ENCODE measurements at regions not wholly inside any gene's neighbourhood (a gene's known extent, or its start where the extent isn't known, plus 50 kb on each side); places are given as distances from the start of the nearest gene placed in this dataset.

DNA sequence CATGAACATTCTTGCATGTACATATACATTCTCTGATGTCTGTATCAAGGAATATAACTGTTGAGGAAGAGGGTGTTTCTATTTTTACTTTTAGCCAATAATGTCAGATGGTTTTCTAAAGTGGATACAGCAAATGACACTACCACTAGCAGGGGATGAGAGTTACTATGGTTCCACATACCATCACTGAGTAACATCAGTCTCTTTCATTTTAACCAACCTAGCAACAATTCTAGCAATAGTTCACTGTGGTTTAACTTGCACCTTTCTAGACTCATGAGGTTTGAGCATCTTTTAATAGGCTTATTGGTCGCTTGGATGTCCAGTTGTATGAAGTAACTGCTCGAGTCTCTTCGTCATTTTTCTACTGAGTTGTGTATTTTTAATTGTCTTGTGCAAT is 68.5 kb upstream of the ZNF746 start:
- no peak for TF ChIP-seq SIN3A (IDR thresholded peaks at IDR 0.05; ENCODE audit: borderline replicate concordance, insufficient read depth, low read length)
- TF ChIP-seq TAF1 (IDR thresholded peaks at IDR 0.05; ENCODE audit: borderline replicate concordance, insufficient read depth, low read length), result no peak
- TF ChIP-seq, protein P1, sequence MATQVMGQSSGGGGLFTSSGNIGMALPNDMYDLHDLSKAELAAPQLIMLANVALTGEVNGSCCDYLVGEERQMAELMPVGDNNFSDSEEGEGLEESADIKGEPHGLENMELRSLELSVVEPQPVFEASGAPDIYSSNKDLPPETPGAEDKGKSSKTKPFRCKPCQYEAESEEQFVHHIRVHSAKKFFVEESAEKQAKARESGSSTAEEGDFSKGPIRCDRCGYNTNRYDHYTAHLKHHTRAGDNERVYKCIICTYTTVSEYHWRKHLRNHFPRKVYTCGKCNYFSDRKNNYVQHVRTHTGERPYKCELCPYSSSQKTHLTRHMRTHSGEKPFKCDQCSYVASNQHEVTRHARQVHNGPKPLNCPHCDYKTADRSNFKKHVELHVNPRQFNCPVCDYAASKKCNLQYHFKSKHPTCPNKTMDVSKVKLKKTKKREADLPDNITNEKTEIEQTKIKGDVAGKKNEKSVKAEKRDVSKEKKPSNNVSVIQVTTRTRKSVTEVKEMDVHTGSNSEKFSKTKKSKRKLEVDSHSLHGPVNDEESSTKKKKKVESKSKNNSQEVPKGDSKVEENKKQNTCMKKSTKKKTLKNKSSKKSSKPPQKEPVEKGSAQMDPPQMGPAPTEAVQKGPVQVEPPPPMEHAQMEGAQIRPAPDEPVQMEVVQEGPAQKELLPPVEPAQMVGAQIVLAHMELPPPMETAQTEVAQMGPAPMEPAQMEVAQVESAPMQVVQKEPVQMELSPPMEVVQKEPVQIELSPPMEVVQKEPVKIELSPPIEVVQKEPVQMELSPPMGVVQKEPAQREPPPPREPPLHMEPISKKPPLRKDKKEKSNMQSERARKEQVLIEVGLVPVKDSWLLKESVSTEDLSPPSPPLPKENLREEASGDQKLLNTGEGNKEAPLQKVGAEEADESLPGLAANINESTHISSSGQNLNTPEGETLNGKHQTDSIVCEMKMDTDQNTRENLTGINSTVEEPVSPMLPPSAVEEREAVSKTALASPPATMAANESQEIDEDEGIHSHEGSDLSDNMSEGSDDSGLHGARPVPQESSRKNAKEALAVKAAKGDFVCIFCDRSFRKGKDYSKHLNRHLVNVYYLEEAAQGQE (IDR thresholded peaks at IDR 0.05; ENCODE audit: insufficient read depth in 1 of 2, low read depth in 2 of 2, low read length in 2 of 2), result no peak
- TF ChIP-seq POLR2AphosphoS5 (IDR thresholded peaks at IDR 0.05; ENCODE audit: low read depth, low read length), result no peak
- TF ChIP-seq FOXP2 (optimal IDR thresholded peaks at IDR 0.05; ENCODE audit: borderline replicate concordance, extremely low read depth, extremely low read length, insufficient read depth), result no peak

DNA sequence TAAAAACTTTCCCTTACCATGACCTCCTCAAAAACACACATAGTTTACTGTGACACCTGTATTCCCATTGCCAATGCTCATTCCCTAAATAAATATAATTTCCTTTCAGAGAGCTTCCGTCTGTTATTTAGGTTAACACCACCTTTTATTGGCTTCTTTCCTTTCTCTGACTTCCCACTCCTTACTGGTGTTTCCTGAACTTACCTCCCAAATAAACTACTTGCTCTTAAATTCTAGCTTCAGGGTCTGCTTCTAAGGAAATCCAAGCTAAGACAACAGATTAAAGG is 67.4 kb upstream of the ZNF746 start:
- TF ChIP-seq FOXP2 (optimal IDR thresholded peaks at IDR 0.05; ENCODE audit: borderline replicate concordance, extremely low read depth, extremely low read length, insufficient read depth), result no peak
- no peak for TF ChIP-seq POLR2AphosphoS5 (IDR thresholded peaks at IDR 0.05; ENCODE audit: low read depth, low read length)
- TF ChIP-seq, protein P1 (IDR thresholded peaks at IDR 0.05; ENCODE audit: insufficient read depth in 1 of 2, low read depth in 2 of 2, low read length in 2 of 2), result no peak
- TF ChIP-seq TAF1 (IDR thresholded peaks at IDR 0.05; ENCODE audit: borderline replicate concordance, insufficient read depth, low read length), result no peak
- no peak for TF ChIP-seq SIN3A (IDR thresholded peaks at IDR 0.05; ENCODE audit: borderline replicate concordance, insufficient read depth, low read length)

DNA sequence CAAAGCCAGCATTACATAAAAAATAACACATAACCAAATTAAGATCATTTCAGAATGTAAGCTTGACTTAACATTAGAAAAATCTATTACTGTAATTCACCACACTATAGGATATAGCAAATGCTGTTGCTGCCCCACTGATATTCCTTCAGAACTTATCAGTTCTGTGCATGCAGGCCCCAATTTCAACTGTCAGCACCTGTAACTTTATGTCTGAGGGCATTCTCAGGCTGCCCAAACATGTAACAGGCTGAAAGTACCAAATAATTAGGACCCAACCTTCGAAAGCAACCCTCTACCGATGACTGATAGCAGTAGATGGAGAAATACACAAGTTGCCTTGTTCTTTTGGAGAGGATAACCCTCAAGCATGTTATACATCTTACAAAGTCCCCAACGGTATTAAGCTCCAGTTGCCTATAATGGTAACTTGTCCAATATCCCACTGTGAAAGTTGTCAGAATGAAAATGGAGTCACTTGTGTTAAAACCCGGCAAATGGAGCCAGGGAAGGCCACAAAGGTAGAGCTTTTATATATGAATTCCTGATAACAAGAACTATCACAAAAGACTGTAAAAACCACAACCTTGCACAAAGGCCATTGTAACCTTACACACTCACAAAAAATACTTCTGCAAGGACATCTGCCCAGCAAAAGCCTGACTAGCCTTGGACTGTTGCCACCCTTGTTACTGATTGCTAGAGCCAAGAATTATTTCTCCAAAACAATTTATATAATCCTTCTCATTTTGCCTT is 66.9 kb upstream of the ZNF746 start:
- TF ChIP-seq SIN3A (IDR thresholded peaks at IDR 0.05; ENCODE audit: borderline replicate concordance, insufficient read depth, low read length) (no peak), POLR2AphosphoS5 (IDR thresholded peaks at IDR 0.05; ENCODE audit: low read depth, low read length) (no peak), FOXP2 (optimal IDR thresholded peaks at IDR 0.05; ENCODE audit: borderline replicate concordance, extremely low read depth, extremely low read length, insufficient read depth) (no peak), TAF1 (IDR thresholded peaks at IDR 0.05; ENCODE audit: borderline replicate concordance, insufficient read depth, low read length) (no peak)
- TF ChIP-seq, protein P1 (IDR thresholded peaks at IDR 0.05; ENCODE audit: insufficient read depth in 1 of 2, low read depth in 2 of 2, low read length in 2 of 2), result no peak

DNA sequence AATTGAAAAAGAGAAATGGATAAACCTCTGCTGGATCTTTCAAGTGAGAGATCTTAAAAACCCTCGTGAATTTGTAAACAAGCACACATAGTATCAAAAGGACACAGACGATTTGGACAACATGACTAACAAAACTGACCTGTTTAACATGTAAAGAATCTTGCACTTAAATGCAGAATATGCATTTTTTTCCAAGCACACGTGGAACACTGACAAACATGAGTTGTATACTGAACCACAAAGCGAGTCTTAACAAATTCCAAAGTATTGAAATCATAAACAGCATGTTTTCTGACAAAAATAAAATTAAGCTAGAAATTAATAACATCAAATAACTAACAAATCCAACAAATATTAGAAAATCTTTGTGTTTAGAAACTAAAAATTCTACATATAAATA is 65.0 kb upstream of the ZNF746 start:
- TF ChIP-seq FOXP2 (optimal IDR thresholded peaks at IDR 0.05; ENCODE audit: borderline replicate concordance, extremely low read depth, extremely low read length, insufficient read depth), result no peak
- TF ChIP-seq SIN3A (IDR thresholded peaks at IDR 0.05; ENCODE audit: borderline replicate concordance, insufficient read depth, low read length), result no peak
- no peak for TF ChIP-seq TAF1 (IDR thresholded peaks at IDR 0.05; ENCODE audit: borderline replicate concordance, insufficient read depth, low read length)
- TF ChIP-seq, protein P1 (IDR thresholded peaks at IDR 0.05; ENCODE audit: insufficient read depth in 1 of 2, low read depth in 2 of 2, low read length in 2 of 2), result no peak
- no peak for TF ChIP-seq POLR2AphosphoS5 (IDR thresholded peaks at IDR 0.05; ENCODE audit: low read depth, low read length)

All from PFSK-1 (cell line).